NCI-H2171 (cell line): ENCODE measurements at regions not wholly inside any gene's neighbourhood (a gene's known extent, or its start where the extent isn't known, plus 50 kb on each side); places are given as distances from the start of the nearest gene placed in this dataset.

Source experiments
- DNase-seq: peaks from one replicate; lab custom pipeline; 2025; lab: John Stamatoyannopoulos, UW

DNA sequence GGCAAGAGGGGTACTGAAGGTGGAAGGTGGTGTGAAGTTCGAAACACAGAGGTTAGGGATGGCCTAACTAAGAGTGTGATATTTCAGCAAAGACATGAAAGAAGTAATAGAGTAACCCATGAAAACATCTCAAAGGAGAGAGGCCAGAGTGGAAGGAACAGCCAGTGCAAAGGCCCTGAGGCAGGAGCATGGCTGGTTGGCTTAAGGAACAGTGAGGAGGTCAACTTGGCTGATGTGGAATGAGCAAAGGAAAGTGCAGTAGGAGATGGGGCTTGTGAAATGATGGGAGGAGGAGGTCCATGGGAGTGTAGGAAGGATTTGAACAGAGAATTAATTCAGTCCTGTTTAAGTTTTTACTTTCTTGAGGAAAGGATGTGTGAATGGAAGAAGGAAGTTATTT is 178.3 kb upstream of the ZNF608 start:
- no peak for DNase-seq

DNA sequence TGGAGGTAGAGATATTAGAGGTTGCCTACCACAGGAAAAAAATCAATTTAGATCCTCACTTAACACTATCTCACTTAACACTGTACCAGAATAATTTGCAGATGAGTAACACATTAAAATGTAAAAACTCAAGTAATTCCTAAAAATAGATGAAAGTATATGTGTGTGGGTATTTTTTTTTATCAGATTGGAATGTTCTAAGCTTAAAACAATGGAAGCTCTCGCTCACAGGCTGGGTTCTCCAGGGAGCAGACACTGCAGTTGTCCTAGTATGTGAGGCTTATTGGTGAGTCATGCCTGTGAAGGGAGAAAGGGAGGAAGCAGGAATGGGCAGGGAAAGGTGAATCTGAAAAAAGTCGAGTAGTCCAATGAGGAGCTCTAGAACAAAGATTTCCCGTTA is 181.3 kb upstream of the ZNF608 start:
- DNase-seq: no peak

DNA sequence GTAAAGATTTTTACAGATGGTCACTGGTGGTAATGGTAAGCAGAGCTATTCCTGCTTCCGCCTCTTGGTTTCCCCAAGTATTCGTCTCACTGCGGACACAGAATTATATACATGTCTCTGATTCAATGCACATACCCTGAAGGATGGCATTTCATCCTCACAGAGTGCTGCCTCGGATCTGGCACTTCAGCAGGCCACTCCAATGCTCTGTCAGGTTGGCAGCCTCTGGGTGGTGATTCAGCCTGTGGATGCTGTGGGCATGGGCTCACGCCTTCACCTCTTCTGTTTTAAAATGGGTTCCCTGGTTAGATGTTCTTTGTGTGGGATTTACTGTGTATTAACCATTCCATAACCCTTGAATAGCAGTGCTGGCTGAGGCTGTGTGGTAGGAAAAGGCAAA is 182.6 kb upstream of the ZNF608 start:
- DNase-seq: no peak

DNA sequence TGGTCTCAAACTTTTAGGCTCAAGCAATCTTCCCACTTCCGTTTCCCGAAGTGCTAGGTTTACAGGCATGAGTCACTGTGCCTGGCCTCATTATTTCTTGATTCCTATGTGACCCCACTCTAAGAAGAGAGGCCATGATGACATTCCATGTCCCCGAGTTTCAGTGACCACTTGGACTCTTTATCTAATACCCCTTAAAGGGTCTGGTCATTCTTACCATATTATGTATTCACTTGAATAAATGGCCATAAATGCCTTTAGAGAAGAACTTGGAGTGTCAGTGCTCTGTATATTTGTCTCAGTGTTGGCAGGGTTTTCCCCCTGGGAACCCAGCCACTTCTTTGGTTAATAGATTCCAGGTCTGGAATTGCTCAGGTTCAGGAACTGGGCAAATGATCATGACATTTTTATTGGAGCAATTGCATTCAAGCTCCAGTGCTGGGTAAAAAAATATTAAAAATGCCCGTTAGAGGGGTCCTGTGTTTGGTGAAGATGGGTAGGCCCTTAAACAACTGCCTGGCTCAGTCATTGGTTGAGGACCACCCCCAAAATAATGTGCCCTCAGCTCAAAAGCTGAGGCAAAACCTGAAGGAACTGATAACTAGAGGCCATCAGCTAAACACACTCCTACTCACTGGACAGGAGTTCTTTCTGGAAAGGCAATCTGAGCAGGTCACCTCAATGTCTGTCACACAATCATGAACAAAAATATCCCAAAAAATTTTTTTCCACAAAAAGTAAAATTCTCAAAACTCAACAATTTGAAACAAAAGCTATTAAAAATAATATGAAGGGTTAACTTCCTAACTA is 186.6 kb upstream of the ZNF608 start:
- no peak for DNase-seq

DNA sequence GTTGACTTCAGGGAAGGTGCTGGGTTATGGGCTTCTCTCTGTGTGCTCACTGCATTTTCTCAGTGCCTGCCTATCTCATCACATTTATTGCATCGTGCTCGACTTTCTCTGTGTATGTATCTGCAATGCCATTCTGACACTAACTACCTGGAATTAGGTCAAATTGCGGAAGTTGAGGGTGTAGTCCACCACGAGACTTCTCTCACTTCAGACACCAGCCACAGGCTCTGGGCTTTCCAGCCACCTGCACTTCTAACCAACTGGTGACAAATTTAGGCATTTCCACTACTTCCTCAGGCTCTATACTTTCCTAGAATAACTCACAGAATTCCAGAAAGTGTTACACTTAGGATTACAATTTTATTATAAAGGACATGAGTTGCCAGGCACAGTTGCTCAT is 188.6 kb upstream of the ZNF608 start:
- DNase-seq: no peak

DNA sequence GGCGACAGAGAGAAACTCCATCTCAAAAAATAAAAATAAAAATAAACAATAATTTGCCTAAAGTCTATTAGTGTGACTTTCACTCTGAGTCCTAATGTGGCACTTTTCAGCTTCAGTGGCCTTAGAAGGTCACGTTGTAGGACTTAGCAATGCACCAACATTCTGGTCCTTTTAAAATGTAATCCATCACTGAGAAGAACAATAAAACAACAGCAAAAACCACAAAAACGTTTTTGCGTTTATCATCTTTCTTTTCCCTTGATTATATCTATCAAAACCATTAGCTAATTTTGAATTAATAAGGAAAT is 190.1 kb upstream of the ZNF608 start:
- DNase-seq: no peak

DNA sequence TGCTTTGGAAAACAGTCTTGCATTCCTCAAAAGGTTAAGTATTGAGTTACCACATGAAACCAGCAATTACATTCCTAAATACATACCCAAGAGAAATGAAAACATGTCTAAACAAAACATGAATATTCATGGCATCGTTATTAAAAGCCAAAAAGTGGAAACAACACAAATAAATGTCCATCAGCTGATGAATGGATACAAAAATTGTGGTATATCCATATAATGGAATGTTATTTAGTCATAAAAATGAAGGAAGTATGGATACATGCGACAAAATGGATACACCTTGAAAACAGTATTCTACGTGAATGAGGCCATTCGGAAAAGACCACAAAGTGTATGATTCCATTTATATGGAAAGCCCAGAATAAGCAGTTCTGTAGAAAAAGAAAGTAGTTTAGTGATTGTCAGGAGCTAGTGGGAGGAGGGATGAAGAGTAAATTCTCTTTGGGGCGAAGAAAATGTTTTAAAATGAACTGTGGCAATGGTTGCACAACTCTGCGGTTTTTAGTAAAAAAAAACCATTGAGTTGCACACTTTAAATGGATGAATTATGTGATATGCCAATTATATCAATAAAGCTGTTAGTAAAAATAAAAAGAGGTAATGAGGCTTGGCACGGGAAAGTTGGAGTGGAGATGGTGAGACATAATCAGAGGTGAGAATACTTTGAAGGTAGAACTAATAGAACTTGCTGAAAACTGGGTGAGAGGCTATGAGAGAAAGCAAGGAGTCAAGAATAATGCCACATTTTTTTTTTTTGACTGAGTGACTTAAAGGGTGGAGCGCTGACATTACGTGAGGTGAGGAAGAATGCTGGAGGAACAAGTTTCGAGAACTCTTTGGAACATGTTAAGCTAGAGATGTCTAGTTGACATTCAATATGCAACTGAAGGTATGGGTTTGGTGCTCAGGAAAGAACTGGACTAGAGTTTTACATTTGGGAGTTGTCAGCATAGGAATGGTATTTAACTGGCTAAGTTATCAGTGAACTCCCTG is 194.9 kb upstream of the ZNF608 start:
- DNase-seq: no peak

DNA sequence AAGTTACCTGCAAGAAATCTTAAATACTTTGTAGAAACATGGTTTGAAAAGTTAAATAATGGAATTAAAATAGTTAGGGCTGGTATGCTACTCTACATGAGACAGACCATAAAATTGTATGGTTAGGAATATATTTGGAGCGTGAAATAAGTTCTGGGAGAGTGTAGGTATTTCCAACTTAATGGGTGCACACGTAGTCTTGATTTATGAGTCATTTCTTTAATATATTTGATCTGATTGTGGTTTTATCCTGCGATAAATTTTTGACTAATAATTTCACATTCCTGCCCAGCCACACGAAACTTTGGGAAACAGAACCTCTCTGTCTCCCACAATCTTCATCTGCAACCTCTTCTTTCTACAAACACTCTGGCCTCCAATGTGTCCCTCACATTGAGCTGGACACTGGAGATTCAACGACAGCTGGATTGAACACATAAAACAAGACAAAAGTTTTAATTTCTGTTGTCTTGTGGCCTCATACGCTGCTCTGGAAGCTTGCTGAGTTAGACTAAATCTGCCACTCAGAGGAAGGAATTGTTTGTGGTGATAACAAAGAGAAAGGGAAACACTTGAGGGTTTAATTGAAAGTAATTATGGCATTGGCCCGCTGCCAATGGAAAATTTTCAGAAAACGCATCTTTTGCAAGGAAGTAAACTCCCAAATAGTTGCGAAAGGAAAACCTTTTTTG is 201.8 kb upstream of the ZNF608 start:
- no peak for DNase-seq

DNA sequence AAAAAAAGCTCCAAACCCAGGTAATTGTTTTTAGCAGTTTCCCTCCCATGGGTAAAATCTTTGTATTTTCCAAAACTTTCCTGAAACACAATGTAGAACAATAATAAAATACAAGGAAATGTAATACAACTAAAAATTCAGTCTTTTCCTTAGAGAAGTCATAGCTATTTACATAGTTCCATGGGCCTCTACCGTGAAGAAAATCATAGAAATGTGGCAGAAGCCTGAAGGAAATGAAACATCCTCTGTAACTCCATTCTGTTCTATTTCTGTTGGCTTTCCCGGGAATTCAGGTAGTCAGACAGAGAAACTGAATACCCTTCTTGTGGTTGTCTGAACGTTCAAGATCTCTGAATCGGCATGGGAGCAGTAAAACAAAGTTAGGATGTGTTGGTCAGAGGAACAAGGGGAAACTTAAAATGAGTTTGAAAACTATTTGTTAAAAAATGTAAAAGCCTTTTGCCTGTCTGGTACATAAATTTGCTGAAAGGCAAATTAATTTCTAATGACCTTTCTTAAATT is 202.4 kb upstream of the ZNF608 start:
- DNase-seq: no peak

DNA sequence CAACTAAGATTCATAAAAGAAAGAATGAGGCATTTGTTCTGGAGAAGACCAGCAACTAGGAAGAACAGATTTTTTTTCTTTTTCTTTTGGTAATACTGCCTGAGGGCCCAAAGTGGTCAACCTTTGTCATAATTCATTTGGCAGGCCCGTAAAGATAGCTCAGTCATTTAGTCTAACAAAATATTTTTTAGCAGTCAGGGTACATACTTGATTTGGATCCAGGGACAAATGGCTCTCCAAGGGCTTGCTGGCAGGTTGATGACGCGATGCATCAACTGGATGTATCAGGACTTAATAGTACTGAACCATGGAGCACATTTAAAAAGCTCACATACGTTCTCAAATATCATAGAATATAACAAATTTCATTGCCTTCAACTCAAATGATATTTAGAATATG is 203.4 kb upstream of the ZNF608 start:
- no peak for DNase-seq

DNA sequence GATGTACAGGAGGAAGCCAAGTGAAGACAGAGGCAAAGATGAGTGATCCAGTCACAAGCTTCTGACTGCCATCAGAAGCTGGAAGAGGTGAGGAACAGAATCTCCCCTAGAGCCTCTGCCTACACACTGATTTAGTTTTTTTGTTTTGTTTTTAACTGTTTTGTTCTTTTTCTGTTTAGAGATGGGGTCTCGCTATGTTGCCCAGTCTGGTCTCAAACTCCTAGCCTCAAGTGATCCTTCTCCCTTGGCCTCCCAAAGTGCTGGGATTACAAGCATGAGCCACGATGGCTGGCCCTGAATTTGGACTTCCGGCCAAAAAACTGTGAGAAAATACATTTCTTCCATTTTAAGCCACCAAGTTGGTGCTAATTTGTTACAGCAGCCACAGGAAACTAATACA is 204.7 kb upstream of the ZNF608 start:
- DNase-seq: no peak

DNA sequence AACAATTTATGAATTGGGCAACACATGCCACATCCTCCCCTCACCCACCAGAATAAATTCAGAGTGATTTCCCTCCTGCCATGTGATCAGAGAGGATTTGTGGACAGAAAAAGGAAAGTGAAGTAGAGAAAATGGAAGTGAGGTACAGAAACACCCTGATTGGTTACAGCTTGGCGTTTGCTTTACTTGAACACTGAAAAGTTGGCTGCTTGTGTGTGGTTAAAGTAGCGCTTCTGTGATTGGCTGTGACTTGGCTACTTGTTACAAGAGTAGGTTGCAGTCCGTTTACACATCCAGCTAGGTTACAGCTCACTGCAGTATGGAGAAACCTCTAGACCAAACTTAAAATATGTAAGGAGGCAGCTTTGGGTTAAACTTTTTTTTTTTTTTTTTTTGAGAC is 205.2 kb upstream of the ZNF608 start:
- no peak for DNase-seq

DNA sequence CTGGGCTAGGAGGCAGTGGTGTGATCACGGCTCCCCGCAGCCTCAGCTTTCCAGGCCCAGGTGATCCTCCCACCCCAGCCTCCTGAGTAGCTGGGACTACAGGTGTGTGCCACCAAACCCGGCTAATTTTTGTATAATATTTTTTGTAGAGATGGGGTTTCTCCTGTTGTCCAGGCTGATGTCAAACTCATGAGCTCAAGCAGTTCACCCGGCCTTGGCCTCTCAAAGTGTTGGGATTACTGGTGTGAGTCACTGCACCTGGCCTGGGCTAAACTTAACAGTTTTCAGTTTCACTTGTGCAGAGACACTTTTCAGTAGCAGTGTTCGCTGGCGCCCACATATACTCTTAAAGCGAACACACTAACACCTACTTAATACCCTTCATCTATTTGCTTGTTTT is 205.6 kb upstream of the ZNF608 start:
- no peak for DNase-seq

DNA sequence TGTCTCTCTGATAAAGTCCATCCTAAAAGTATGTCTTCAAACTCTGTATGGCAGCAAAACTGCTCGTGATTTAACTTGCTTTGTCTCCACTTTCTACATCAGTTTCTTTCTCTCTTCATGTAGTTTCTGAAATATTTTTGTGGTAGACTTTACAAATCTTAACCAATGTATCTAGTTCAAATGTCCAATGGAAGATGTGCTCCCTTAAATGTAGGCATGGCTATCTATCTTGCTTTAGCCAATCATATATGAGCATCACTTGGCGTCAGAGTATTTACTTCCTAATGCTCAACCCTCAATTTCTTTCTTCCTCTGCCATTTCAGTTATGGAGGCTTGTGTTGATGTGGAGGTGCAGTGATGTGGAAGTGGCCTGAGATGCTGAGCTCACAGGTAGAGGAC is 206.1 kb upstream of the ZNF608 start:
- no peak for DNase-seq

DNA sequence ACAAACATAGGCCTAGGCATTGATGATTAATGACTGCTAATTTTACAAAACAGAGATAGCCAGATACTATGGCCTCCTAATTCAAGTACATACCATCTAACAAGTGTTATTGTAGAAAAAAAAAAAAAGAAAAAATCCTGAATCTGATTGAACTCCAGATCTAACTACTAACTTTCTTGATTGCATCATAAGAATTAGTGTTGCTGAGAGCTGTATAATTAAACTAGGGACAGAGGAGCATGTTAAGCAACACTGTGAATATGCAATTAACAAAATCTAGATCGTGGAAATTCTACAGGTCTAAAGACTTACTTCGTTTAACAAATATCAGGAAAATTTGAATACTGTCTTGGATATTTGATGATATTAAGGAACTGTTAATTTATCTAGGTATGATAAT is 208.3 kb upstream of the ZNF608 start:
- no peak for DNase-seq

DNA sequence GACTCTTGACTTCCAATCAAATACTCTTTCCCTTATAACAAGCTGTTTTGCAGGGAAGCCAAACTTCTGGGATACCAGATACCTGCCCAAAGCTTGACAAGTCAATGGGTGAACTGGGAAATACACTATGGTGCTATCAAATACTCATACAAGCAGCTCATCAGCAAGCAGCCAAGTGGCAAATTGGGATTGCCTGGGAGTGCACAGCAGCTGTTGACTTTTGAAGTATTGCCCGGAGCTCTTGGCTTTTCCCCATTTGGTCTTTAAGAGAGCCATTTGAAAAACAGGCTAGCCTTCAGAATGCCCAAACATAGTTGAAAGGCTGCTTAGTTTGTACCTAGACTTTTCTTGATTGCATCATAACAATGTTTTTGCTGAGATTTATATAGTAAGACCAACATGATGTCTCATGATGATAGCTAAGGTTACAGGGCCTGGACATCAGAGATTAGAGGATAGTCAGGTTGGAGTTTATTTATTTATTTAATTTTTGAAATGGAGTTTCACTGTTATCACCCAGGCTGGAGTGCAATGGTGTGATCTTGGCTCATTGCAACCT is 210.1 kb upstream of the ZNF608 start:
- no peak for DNase-seq

DNA sequence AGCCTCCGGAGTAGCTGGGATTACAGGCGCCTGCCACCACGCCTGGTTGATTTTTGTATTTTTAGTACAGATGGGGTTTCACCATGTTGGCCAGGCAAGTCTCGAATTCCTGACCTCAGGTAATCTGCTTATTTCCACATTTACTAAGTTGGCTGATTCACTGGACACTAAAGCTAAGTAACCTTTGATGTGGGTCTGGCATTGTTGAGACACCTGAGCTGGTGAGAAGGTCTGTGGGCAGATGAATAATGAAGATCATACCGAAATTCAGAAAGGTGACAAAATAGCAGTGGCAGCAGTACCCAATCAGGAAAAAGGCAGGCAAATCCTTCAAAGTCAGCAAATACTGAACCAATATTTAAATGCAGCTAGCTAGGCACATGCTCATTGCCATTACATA is 210.6 kb upstream of the ZNF608 start:
- DNase-seq: no peak

DNA sequence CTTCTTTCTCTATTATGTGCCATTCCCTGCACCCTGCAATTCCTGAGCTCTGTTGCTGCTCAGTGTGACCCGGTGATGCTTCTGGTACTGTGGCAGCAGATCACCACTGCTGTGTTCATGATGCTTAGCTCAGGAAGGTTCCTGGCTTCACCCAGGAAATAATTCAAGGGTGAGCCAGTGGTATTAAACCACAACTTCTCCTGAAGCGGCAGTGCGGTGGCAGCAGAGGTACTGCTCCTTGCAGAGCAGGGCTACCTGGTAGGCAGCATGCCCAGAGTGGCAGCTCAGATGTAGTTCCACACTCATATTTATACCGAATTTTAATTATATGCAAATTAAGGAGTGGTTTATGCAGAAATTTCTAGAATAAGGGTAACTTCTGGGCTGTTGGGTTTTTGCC is 213.8 kb upstream of the ZNF608 start:
- DNase-seq: no peak

DNA sequence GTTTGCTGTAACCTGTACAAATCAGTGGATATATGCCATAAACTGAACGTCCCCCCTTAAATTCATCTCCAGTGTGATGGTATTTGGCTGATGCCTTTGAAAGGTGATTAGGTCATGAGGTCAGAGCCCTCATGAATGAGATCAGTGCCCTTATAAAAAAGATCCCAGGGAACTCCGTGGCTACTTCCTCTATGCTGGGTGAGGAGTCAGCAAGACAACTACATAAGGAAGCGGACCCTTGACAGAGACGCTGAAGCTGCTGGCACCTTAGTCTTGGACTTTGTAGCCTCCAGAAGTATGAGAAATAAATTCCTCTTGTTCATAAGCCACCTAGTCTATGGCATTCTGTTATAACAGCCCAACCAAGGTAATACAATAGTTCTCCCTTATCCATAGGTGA is 215.1 kb upstream of the ZNF608 start:
- no peak for DNase-seq

DNA sequence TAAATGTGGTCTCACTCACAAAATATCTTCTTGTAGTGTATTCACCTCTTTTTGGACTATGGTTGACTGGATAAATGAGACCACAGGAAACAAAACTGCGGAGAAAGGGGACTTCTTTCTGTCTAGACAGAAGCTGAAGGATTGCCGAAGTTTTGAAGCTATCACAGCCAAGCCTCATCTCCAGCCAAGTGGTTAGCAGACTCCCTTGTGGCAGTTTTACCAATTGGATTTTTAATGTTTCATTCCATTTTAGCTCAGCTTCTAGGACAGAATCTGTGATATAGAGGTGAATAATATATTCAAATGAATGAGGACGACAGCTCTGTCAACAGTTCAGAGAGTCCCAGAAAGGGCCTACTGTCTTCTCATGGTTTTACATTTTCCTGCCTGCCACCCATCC is 215.7 kb upstream of the ZNF608 start:
- no peak for DNase-seq

DNA sequence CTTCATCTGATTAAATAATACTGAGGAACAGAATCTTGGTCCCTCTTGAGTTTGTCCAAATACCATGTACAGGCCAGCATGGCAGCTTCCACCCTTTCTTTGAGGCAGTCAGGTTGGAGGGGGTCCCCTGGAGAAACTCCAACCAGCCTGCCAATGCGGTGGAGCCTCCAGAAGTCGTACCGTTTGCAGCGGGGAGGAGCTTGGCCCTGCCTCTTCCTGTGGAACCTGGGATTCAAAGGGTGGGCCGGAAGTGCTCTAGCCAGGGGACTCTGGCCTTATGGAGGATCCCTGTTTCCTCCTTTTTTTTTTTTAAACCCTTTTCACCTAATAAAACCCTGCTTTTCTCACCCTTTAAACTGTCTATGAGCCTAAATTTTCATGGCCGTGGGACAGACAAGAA is 216.3 kb upstream of the ZNF608 start:
- DNase-seq: no peak

DNA sequence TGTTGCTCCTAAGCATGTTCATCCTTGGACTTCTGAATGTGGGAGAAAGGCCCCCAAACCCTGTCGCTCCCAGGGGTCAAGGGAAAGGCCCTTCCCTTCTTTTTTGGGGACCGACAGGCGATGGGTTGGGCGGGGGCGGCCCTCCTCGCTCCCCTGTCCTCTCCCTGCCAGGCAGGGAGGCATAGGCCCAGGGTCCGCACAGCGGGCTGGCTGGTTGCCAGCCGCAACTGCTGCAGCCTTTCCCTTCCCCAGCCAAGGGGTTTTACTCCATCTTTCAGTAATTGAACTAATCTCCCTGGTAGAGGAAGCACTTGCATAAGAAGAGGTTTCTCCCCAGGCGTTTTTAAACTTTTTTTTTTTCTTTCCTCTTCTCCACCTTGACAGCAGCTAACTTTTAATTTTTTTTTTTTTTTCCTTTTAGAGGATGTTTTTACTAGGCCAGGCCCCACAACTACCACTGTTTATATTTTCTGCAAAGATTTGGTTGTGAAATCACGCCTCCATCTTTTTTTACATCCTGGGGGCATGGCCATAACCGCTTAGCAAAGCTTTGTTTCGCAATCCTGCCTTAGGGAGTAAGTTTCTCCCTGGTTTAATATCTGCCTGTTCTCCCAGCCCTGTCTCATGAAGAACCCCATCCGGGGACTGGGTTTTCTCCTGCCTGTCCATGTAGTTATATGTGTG is 216.9 kb upstream of the ZNF608 start:
- DNase-seq: no peak
